Hematopoietic multipotent progenitor cell treated with erythropoietin and hydrocortisone succinate and interleukin-3 and kit ligand, for 17 days (in vitro differentiated cells): ENCODE measurements at regions not wholly inside any gene's neighbourhood (a gene's known extent, or its start where the extent isn't known, plus 50 kb on each side); places are given as distances from the start of the nearest gene placed in this dataset.

Source experiments
- DNase-seq: peaks from one replicate; pipeline ENCODE4 v3.0.0-alpha.2; 2015; ENCODE audit warnings: low spot score

- DNase-seq = no peak
Measured at GRCh38 chr19:29372461-29372860, 153.3 kb upstream of the VSTM2B start.

GRCh38 chr19:29372921-29373797, 152.6 kb upstream of the VSTM2B start:
- DNase-seq = no peak

- DNase-seq = no peak
Measured at GRCh38 chr19:29375429-29376119, 150.2 kb upstream of the VSTM2B start.

- no peak for DNase-seq
Measured at GRCh38 chr19:29376855-29377354, 148.9 kb upstream of the VSTM2B start.

- DNase-seq = no peak
Measured at GRCh38 chr19:29378126-29378525, 147.7 kb upstream of the VSTM2B start.

- DNase-seq = no peak
Measured at GRCh38 chr19:29378543-29379080, 147.2 kb upstream of the VSTM2B start.

- no peak for DNase-seq
Measured at GRCh38 chr19:29379257-29380021, 146.4 kb upstream of the VSTM2B start.

- DNase-seq = no peak
Measured at GRCh38 chr19:29380581-29380980, 145.2 kb upstream of the VSTM2B start.

GRCh38 chr19:29381353-29382203, 144.2 kb upstream of the VSTM2B start:
- no peak for DNase-seq

- no peak for DNase-seq
Measured at GRCh38 chr19:29383696-29384095, 142.1 kb upstream of the VSTM2B start.

- DNase-seq = no peak
Measured at GRCh38 chr19:29384656-29385055, 141.1 kb upstream of the VSTM2B start.

- DNase-seq = no peak
Measured at GRCh38 chr19:29385191-29385795, 140.5 kb upstream of the VSTM2B start.

- no peak for DNase-seq
Measured at GRCh38 chr19:29386970-29387369, 138.8 kb upstream of the VSTM2B start.

- DNase-seq = no peak
Measured at GRCh38 chr19:29387586-29387985, 138.2 kb upstream of the VSTM2B start.

- no peak for DNase-seq
Measured at GRCh38 chr19:29389495-29389894, 136.3 kb upstream of the VSTM2B start.

- no peak for DNase-seq
Measured at GRCh38 chr19:29390742-29391141, 135.1 kb upstream of the VSTM2B start.

GRCh38 chr19:29393915-29394460, 131.8 kb upstream of the VSTM2B start:
- no peak for DNase-seq

GRCh38 chr19:29395111-29395733, 130.6 kb upstream of the VSTM2B start:
- DNase-seq = no peak

GRCh38 chr19:29395734-29396414, 129.9 kb upstream of the VSTM2B start:
- no peak for DNase-seq
